Panc1 (cell line): ENCODE measurements at regions not wholly inside any gene's neighbourhood (a gene's known extent, or its start where the extent isn't known, plus 50 kb on each side); places are given as distances from the start of the nearest gene placed in this dataset.

ENCODE experiments used
- ATAC-seq: fragments of 200-7000 bp; cut with Tn5 transposase; 2 replicates; pipeline ENCODE4 v1.9.1; 2020; ENCODE audit warnings: mild to moderate bottlenecking, moderate library complexity
- BruUV-seq: library from RNA; stranded (reverse); fragments of 400-500 nt; replicated peaks from 2 replicates; lab custom pipeline; 2021; lab: Mats Ljungman, UMichigan
- CTCF ChIA-PET: fragments of 300-600 bp; sonication (Branson Sonifier 250); formaldehyde crosslinking; loops from one replicate; lab custom pipeline; 2022; ENCODE audit warnings: antibody characterized with exemption; lab: Charles Lee
- POLR2A ChIA-PET: fragments of 300-600 bp; sonication (Branson Sonifier 250); formaldehyde crosslinking; loops from one replicate; lab custom pipeline; 2022; ENCODE audit warnings: antibody characterized with exemption; lab: Charles Lee
- DNase-seq: peaks from one replicate; pipeline ENCODE4 v3.0.0-alpha.2; 2010; ENCODE audit warnings: low read depth, low spot score
- H3K27ac ChIP-seq: 2 replicates; pipeline ENCODE4 v1.5.1; 2011; ENCODE audit warnings: mild to moderate bottlenecking, low read length, inconsistent platforms
- H3K27me3 ChIP-seq: fragments of 200-500 bp; sonication (Bioruptor generic); 2 replicates; pipeline ENCODE4 v1.6.0; 2014; ENCODE audit warnings: low read length, inconsistent platforms; ENCODE audit not compliant: control insufficient read depth, insufficient read depth
- H3K36me3 ChIP-seq: fragments of 200-500 bp; sonication (Bioruptor generic); 2 replicates; pipeline ENCODE4 v1.5.1; 2014; ENCODE audit warnings: inconsistent platforms, mild to moderate bottlenecking, low read length, moderate library complexity; ENCODE audit not compliant: control insufficient read depth, insufficient read depth
- H3K4me1 ChIP-seq: 2 replicates; pipeline ENCODE4 v1.5.1; 2011; ENCODE audit warnings: inconsistent platforms, mild to moderate bottlenecking, low read length, moderate library complexity; ENCODE audit not compliant: control insufficient read depth, insufficient read depth
- H3K4me3 ChIP-seq, 2 experiments: 2 replicates each; pipeline ENCODE4 v1.5.1; 2011 to 2012; ENCODE audit warnings: low read depth in 2 of 2, low read length in 2 of 2, mild to moderate bottlenecking in 2 of 2, inconsistent platforms in 1 of 2, moderate library complexity in 1 of 2
- H3K9me3 ChIP-seq: fragments of 200-500 bp; sonication (Bioruptor generic); 2 replicates; pipeline ENCODE4 v1.5.1; 2014; ENCODE audit warnings: low read depth, mild to moderate bottlenecking, inconsistent platforms, low read length, moderate library complexity; ENCODE audit not compliant: control insufficient read depth, insufficient read depth
- POLR2AphosphoS5 ChIP-seq: IDR thresholded peaks from 2 replicates; pipeline ENCODE4 v1.6.1; 2012; ENCODE audit warnings: mild to moderate bottlenecking, low read depth, low read length, moderate library complexity
- REST ChIP-seq, 2 experiments: IDR thresholded peaks; 2 replicates each; pipeline ENCODE4 v1.6.1; 2011 to 2012; ENCODE audit warnings: low read depth in 2 of 2, control low read depth in 1 of 2, low read length in 1 of 2, mild to moderate bottlenecking in 1 of 2, moderate library complexity in 1 of 2; ENCODE audit not compliant: insufficient read depth in 1 of 2
- SIN3A ChIP-seq: IDR thresholded peaks from 2 replicates; pipeline ENCODE4 v1.6.1; 2012; ENCODE audit warnings: low read depth, mild to moderate bottlenecking, low read length, moderate library complexity, borderline replicate concordance; ENCODE audit not compliant: insufficient read depth
- TCF7L2 ChIP-seq: IDR thresholded peaks from 2 replicates; pipeline ENCODE4 v1.6.1; 2011; ENCODE audit warnings: mild to moderate bottlenecking, low read depth, low read length, inconsistent platforms
- in situ Hi-C: cut with HindIII; loops from 2 replicates; pipeline ENCODE4 v1.10.0; 2016; ENCODE audit warnings: low sequenced_read_pairs, low pct_unique_long_range_greater_than_20kb
- intact Hi-C: fragments of 100-400 bp; cut with micrococcal nuclease; formaldehyde crosslinking; loops from one replicate; pipeline ENCODE4 v1.10.0; 2022; ENCODE audit not compliant: unreplicated experiment
- TF ChIP-seq, protein P1 (sequence below): fragments of 450-650 bp; IDR thresholded peaks from 2 replicates; pipeline ENCODE4 v1.5.1; 2017; ENCODE audit warnings: mild to moderate bottlenecking

DNA sequence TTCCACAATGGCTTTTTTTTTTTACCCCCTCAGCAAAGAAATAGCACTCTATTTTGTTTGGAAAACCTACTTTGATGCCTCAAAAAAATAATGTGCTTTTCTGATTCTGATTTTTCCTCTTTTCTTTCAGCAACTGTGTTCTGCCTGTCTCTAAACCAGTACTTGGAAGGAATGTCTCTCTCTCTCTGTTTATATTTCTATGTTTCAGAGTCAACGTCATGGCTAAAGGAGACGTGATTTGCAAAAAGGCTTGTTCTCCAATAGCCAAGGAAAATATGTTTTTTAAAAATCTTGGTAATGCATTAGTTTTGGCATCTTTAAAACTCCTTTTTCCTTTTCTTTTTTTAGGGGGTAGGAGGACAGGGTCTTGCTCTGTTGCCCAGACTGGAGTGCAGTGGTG, 56.0 kb upstream of the SDK1 start:
- BruUV-seq: no TSS peak

GRCh38 chr7:3245721-3246120, 55.3 kb upstream of the SDK1 start:
- ChIA-PET CTCF (no interaction called here), POLR2A (no interaction called here)
- no peak overlapping the region for H3K4me3 ChIP-seq
- H3K36me3 ChIP-seq: no peaks in the 10 kb centered on the region
- intact Hi-C loops (no loop called here), in situ Hi-C loops (no loop called here)
- H3K9me3 ChIP-seq: peaks cover 10% of the 10 kb centered on the region; the same call in 1 of the 2 replicates
- peaks cover 45% of the 10 kb centered on the region for H3K4me1 ChIP-seq
- no peak for ATAC-seq
- no TSS peak for BruUV-seq
- no peaks in the 10 kb centered on the region for H3K27me3 ChIP-seq
- no peak for TF ChIP-seq REST (IDR thresholded peaks at IDR 0.05; ENCODE audit: insufficient read depth in 1 of 2, low read depth in 2 of 2, low read length in 1 of 2)
- no peak for TF ChIP-seq SIN3A
- no peak for TF ChIP-seq POLR2AphosphoS5
- TF ChIP-seq, protein P1, sequence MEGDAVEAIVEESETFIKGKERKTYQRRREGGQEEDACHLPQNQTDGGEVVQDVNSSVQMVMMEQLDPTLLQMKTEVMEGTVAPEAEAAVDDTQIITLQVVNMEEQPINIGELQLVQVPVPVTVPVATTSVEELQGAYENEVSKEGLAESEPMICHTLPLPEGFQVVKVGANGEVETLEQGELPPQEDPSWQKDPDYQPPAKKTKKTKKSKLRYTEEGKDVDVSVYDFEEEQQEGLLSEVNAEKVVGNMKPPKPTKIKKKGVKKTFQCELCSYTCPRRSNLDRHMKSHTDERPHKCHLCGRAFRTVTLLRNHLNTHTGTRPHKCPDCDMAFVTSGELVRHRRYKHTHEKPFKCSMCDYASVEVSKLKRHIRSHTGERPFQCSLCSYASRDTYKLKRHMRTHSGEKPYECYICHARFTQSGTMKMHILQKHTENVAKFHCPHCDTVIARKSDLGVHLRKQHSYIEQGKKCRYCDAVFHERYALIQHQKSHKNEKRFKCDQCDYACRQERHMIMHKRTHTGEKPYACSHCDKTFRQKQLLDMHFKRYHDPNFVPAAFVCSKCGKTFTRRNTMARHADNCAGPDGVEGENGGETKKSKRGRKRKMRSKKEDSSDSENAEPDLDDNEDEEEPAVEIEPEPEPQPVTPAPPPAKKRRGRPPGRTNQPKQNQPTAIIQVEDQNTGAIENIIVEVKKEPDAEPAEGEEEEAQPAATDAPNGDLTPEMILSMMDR: no peak
- TF ChIP-seq TCF7L2: no peak
- H3K27ac ChIP-seq: peak overlapping the region; percentile 91
- DNase-seq: no peak

More for the DNA sequence above, 56.0 kb upstream of the SDK1 start:
- POLR2A ChIA-PET: interaction anchor here (0.7 kb wide), 2 partner anchors 22 to 1987 kb away, joined by 3 to 4 read pairs; no protein-coding TSS in a partner anchor
- in situ Hi-C loops (no loop called here), intact Hi-C loops (no loop called here)
- DNase-seq: no peak
- peak overlapping the region; percentile 91 for H3K27ac ChIP-seq
- peak overlapping the region in 1 of 2 experiments; percentile 58; a peak in 1 of 4 replicates for H3K4me3 ChIP-seq
- no peak for TF ChIP-seq TCF7L2
- TF ChIP-seq SIN3A: no peak
- TF ChIP-seq POLR2AphosphoS5: no peak
- TF ChIP-seq, protein P1: no peak
- TF ChIP-seq REST (IDR thresholded peaks at IDR 0.05; ENCODE audit: insufficient read depth in 1 of 2, low read depth in 2 of 2, low read length in 1 of 2): no peak
- H3K27me3 ChIP-seq: no peaks in the 10 kb centered on the region
- no peak for ATAC-seq
- peaks cover 10% of the 10 kb centered on the region; the same call in 1 of the 2 replicates for H3K9me3 ChIP-seq
- H3K4me1 ChIP-seq: peaks cover 45% of the 10 kb centered on the region
- H3K36me3 ChIP-seq: no peaks in the 10 kb centered on the region
- CTCF ChIA-PET: interaction anchor here (0.6 kb wide), 1 partner anchor 345 kb away, joined by 16 read pairs; no protein-coding TSS in a partner anchor
